ENCODE measurements at regions not wholly inside any gene's neighbourhood (a gene's known extent, or its start where the extent isn't known, plus 50 kb on each side); places are given as distances from the start of the nearest gene placed in this dataset.

DNA sequence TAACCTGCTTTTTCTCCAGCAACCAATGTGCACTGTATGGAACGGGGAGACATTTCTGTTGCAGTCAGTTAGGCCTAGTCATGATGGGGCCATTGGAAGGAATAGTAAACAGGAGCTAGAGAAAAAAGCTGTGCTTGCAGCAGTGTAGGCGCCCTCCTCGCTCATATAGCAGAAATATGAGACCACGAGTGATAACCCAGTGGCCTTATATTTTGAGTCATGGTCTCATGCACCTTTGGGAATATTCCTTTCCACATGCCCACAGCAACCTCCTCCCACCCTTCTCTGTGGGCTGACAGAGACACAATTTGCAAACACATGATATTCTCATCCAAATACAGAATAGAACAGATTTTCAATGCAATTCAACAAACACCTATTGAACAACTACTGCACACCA, 248.9 kb upstream of the CITED2 start:
- in situ Hi-C loops (cut with HindIII; ENCODE audit: low sequenced_read_pairs) = no loop called here
- DNase-seq (ENCODE audit: low spot score) = no peak

DNA sequence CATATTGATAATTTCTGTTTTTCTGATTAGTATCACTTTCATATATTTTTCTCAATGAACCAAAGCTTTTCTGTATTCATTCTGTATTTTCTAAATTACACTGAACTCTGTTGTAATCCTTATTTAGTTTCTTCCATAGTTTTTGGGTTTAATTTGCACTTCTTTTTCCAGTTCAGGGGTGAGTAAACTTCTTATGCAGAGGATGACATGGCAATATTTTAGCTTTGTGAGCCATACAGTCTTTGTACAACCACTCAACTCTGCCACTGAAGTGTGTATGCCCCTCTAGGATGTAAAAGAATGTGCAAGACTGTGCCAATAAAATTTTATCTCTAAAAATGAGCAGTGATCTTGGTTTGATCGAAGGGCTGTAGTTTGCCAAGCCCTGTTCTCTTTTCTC, 239.0 kb upstream of the CITED2 start:
- no peak for DNase-seq (ENCODE audit: low spot score)
- in situ Hi-C loops (cut with HindIII; ENCODE audit: low sequenced_read_pairs) = no loop called here

GRCh38 chr6:139612135-139612465, 237.7 kb upstream of the CITED2 start:
- in situ Hi-C loops (cut with HindIII; ENCODE audit: low sequenced_read_pairs) = no loop called here
- no peak for DNase-seq (ENCODE audit: low spot score)

DNA sequence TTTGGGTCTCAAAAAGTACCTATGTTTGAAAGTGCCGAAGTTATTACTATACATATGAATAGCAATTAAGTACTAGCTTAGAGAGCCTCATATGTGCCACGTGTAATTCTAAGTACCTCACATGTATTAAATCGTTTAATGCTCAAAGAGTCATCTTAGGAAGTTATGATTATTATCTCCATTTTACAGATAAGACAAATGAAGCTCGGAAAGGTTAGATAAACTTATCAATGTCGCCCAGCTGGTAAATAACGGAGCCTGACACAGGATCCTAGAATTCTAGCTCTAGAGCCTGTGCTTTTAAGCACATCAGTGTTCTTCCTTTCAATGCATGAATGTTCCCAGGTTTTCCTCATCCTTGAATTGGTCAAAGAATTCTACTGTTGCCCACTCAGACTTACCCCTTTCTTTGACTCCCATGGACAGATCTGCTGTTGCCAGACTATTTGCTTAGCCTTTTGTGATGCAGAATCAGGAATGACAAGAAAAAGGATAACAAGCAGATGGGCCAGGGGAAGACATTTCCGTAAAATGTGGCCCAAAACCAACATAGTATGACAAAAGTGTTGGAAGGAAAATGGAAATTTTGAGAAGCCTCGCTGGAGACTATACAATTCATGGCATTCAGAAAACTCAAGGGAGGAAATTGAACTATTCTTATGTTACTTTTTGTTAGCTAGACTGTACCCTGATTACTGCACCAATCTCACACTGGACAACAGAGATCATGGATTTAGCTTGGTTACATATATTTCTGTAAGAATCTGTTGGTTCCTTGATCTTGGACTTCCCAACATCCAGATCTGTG, 237.1 kb upstream of the CITED2 start:
- DNase-seq (ENCODE audit: low spot score) = no peak
- in situ Hi-C loops (cut with HindIII; ENCODE audit: low sequenced_read_pairs) = no loop called here

GRCh38 chr6:139608466-139609261, 234.2 kb upstream of the CITED2 start:
- no peak for DNase-seq (ENCODE audit: low spot score)
- in situ Hi-C loops (cut with HindIII; ENCODE audit: low sequenced_read_pairs) = no loop called here

DNA sequence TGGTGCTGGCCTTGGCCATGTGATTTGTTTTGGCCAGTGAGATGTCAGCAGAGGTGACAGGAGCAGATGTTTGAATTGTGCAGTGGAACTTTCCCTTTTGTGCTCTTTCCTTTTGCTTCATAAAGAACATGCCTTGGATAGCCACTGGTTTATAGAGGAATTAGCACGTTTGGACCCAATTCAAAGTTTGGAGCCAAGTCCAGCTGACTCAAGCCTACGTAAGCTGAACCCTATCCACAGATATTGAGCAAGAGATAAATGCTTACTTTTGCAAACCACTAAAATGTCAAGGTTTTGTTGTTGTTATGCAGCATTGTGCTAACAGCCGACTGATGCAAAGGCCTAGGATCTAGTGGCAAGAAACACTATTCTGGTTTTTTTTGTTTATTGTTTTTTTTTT, 230.9 kb upstream of the CITED2 start:
- no peak for DNase-seq (ENCODE audit: low spot score)
- in situ Hi-C loops (cut with HindIII; ENCODE audit: low sequenced_read_pairs) = no loop called here

DNA sequence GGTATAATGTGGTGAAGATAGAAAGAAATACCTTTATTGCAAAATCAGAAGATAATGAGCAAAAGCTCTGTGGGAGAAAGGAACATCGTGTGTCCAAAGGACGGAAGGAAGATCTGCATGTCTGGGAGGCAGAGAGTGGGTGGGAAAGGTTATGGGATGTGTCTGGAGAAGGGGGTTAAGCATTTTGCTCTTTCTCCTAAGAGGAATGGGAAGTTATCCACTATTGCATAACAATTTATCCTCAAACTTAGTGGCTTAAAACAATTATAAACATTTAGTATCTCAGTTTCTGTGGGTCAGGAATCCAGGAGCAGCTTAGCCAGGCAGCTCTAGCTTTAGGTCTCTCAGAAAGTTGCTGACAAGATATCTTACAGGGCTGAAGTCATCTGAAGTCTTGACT, 229.1 kb upstream of the CITED2 start:
- in situ Hi-C loops (cut with HindIII; ENCODE audit: low sequenced_read_pairs) = no loop called here
- no peak for DNase-seq (ENCODE audit: low spot score)

- in situ Hi-C loops (cut with HindIII; ENCODE audit: low sequenced_read_pairs) = no loop called here
- DNase-seq (ENCODE audit: low spot score) = no peak
Observed at GRCh38 chr6:139602577-139602976, 228.1 kb upstream of the CITED2 start.

DNA sequence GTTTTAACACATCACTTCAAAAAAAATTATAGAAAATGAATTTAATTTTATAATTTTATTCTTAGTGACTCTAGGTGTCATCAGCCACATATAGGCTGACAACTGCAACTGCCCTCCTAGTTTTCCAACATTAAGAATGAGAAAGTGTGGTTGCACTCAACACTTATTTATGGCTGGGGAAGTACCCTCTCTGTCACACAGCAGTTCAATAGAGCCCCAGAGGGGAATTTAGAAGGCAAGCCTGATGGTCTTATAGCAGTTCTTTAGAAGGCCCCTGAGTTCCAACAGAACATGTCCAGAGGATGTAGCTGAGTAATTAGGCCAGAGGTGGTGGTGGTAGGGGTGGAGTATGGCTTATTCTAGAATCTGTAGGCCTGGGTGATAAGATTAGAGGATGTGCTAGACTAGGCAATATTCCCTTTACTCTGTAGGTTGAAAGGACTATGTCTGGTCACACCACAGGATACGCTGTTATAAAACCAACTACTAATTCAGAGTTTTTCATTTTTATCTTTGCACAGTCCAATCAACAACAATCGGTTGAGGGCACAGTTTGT, 226.5 kb upstream of the CITED2 start:
- no peak for DNase-seq (ENCODE audit: low spot score)
- in situ Hi-C loops (cut with HindIII; ENCODE audit: low sequenced_read_pairs) = no loop called here

- no peak for DNase-seq (ENCODE audit: low spot score)
- in situ Hi-C loops (cut with HindIII; ENCODE audit: low sequenced_read_pairs) = no loop called here
Observed at GRCh38 chr6:139600343-139600742, 225.9 kb upstream of the CITED2 start.

DNA sequence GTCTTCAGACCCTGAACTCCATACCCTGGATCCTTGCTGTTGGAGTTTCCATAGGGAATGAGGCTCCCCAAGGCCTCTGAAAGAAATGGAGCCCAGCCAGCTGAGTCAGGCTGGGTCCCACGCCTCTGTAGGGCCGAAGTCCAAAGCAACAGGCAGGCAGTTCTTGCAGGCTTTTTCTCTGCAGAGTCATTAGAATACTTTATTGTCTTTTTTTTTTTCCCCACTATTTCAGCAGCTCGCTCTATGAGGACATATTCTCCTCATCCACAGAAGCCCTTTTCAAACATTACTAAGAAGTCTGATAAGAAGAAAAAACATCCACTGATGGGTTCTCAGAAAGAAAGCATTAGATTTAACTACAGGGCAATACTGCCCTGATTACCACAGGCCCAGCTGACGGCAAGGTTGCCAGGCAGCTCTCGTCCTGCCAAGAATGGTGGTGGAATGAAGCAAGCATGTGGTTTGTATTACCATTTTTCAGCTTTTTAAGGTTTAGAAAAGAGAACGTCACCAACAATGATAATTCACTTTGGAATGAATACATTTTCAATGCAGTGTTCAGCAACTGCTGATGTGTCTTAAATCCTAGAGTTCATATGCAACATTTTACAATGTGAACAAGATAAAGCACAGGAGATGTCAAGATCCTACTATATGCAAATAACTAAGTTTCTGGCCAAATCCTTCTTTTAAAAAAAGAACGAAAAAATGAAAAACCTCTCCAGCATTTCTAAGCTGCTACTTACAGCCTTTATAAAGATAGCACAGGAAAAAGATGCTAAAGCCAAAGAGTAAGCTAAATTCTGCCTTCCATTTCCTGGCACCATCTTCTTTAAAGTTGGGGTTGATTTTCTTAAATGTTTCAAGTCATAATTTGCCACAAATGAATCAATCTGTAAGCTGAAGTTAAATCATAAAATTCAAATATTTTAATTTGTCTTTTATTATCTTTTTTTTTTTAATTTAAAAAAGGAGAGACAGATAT, 223.6 kb upstream of the CITED2 start:
- no peak for DNase-seq (ENCODE audit: low spot score)
- in situ Hi-C loops (cut with HindIII; ENCODE audit: low sequenced_read_pairs) = no loop called here

DNA sequence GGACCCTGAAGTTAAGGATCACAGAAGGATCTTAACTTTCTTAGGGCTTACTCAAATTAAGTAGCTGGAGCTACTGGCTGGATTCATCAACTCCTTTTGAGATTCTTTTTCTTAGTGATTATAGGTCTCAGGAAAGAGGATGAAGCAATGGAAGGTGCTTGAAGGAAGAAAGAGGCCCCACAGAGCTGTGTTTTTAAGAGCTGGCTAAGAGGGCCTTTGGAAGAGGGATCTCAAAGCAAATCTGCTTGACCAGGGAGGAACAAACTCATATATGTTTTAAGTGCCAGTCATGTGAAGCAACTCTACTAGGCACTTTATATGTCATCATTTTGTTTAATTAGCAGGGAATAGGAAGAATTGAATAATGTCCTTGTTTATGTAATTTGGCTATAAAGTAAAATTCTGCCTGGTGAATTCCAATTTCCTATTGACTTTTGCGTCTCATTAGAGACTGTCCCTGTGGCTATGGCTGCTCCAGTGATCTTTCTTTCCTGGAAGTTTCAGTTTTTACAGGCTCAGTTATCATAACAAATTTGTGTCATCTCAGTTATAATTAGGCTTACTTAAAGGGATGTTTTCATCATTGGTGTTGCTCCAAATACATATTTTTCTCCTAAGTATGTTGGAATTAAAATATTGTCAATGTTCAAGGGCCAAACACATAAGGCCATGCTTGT, 222.8 kb upstream of the CITED2 start:
- in situ Hi-C loops (cut with HindIII; ENCODE audit: low sequenced_read_pairs) = no loop called here
- DNase-seq (ENCODE audit: low spot score) = no peak

- no peak for DNase-seq (ENCODE audit: low spot score)
- in situ Hi-C loops (cut with HindIII; ENCODE audit: low sequenced_read_pairs) = no loop called here
Observed at GRCh38 chr6:139595183-139595582, 220.7 kb upstream of the CITED2 start.

GRCh38 chr6:139594333-139594965, 220.0 kb upstream of the CITED2 start:
- in situ Hi-C loops (cut with HindIII; ENCODE audit: low sequenced_read_pairs) = no loop called here
- no peak for DNase-seq (ENCODE audit: low spot score)

GRCh38 chr6:139593081-139593480, 218.6 kb upstream of the CITED2 start:
- DNase-seq (ENCODE audit: low spot score) = no peak
- in situ Hi-C loops (cut with HindIII; ENCODE audit: low sequenced_read_pairs) = no loop called here

DNA sequence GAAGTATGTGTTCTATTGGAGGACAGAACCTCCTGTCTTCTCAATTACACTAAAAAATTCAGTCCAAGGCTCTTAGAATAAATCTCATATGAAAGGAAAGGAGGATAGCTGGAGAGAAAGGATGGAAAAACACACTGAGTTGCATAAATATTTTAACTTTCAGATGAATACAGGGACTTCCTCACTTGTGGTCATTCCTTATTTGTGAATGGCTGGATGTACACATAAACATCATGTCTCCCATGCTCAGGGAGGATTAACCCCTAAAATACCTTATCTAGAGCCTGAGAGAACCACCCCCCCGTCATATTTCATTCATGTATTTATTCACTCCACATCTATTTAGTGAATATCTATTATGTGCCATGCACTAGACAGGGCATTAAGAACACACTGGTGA, 217.6 kb upstream of the CITED2 start:
- in situ Hi-C loops (cut with HindIII; ENCODE audit: low sequenced_read_pairs) = no loop called here
- DNase-seq (ENCODE audit: low spot score) = no peak

DNA sequence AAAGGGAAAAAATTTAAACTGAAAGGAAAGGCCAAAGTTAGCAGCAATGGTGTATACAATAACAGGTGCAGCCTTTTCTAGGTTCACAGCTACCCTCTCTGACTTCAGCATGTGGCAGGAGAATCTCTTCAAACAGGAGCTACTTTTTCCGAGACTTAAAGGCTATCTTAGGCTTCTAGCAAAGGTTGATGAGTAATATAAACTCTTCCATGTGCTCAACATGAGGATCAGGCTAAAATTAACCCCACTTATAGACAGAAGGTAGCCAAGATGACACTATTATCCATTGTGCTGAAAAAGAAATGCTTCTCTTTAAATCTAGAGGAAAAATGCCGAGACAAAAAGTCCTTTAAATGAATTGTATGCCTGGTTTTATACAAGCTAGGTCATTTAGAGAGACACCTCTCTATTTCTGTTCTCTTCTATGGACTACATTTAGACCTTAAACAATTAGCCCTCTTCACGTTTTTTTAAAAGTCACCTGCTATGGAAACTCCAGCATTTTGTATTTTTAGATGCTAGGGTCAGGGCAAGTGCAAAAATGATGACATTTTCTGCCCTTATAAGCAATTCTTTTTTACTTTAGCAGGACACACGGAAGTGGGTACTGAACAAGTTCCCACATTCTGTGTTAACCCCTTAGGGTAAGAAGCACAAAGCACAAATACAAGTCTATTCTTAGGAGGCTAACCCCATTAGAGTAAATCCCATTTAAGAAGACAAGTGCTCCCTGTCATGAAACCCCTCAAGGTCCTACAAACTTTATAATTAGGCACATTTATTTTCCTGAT, 216.8 kb upstream of the CITED2 start:
- in situ Hi-C loops (cut with HindIII; ENCODE audit: low sequenced_read_pairs) = no loop called here
- DNase-seq (ENCODE audit: low spot score) = no peak

- no peak for DNase-seq (ENCODE audit: low spot score)
- in situ Hi-C loops (cut with HindIII; ENCODE audit: low sequenced_read_pairs) = no loop called here
Observed at GRCh38 chr6:139590206-139590605, 215.8 kb upstream of the CITED2 start.
